Sigmoid colon (tissue), 6 donors: ENCODE measurements at regions not wholly inside any gene's neighbourhood (a gene's known extent, or its start where the extent isn't known, plus 50 kb on each side); places are given as distances from the start of the nearest gene placed in this dataset.

Experiments
- DNase-seq: peaks from one replicate; pipeline ENCODE4 v3.0.0-alpha.2; 2019
- H3K27ac ChIP-seq, 4 donors: fragments of 200-600 bp; sonication (generic); one replicate each; pipeline ENCODE4 v1.5.1; 2016 to 2019; ENCODE audit warnings: mild to moderate bottlenecking in 1 of 4
- H3K27me3 ChIP-seq, 3 donors: fragments of 200-600 bp; sonication (generic); one replicate each; pipeline ENCODE4 v1.5.1; 2019; ENCODE audit warnings: mild to moderate bottlenecking in 1 of 3
- H3K36me3 ChIP-seq, 4 donors: fragments of 200-600 bp; sonication (generic); one replicate each; pipeline ENCODE4 v1.5.1; 2016 to 2019
- H3K4me1 ChIP-seq, 4 donors: fragments of 200-600 bp; sonication (generic); one replicate each; pipeline ENCODE4 v1.5.1; 2017 to 2019
- H3K4me3 ChIP-seq, 4 donors: fragments of 200-600 bp; sonication (generic); one replicate each; pipeline ENCODE4 v1.5.1; 2017 to 2019; ENCODE audit warnings: mild to moderate bottlenecking in 2 of 4, moderate library complexity in 1 of 4
- H3K9me3 ChIP-seq, 4 donors: fragments of 200-600 bp in 3 of 4; sonication (generic) in 3 of 4; one replicate each; pipeline versions ENCODE4 v1.5.1 to v1.6.1; 2013 to 2019
- CTCF ChIP-seq, 4 experiments: fragments of 450-650 bp in 3 of 4; fragments of 200-600 bp in 1 of 4; IDR thresholded peaks; one replicate each; pipeline ENCODE4 v1.5.1; 2016 to 2019; ENCODE audit warnings: antibody characterized with exemption in 4 of 4, mild to moderate bottlenecking in 3 of 4, moderate library complexity in 2 of 4
- EP300 ChIP-seq, 4 donors: sonication (generic); formaldehyde crosslinking; IDR thresholded peaks; one replicate each; pipeline ENCODE4 v1.6.1; 2017; ENCODE audit warnings: antibody characterized with exemption in 4 of 4
- POLR2A ChIP-seq, 2 donors: fragments of 450-650 bp; IDR thresholded peaks; one replicate each; pipeline ENCODE4 v1.6.1; 2016; ENCODE audit warnings: antibody characterized with exemption in 2 of 2, mild to moderate bottlenecking in 2 of 2, moderate library complexity in 2 of 2
- POLR2AphosphoS5 ChIP-seq, 4 donors: sonication (generic); formaldehyde crosslinking; IDR thresholded peaks; one replicate each; pipeline ENCODE4 v1.6.1; 2017; ENCODE audit warnings: antibody characterized with exemption in 4 of 4
- WGBS, 2 donors: extraction: QIAGEN DNeasy Blood & Tissue Kit; methylation state at CpG; one replicate each; pipeline ENCODE4 v1.1.7; 2013; 5-methylcytosine and 5-hydroxymethylcytosine counted together
- intact Hi-C: fragments of 100-400 bp; cut with DNase I; formaldehyde crosslinking; loops from one replicate; pipeline ENCODE4 v1.15.1; 2023
- donor health status: healthy with polysubstance abuse.
- donor health status: healthy.

GRCh38 chr7:22578007-22578733, 78.2 kb upstream of the STEAP1B start:
- peak overlapping the region; percentile 43 to 79 (median 74) for H3K27ac ChIP-seq
- no peaks in the 10 kb centered on the region for H3K9me3 ChIP-seq
- H3K36me3 ChIP-seq = no peaks in the 10 kb centered on the region
- peaks cover 0 to 44% (median 23%) of the 10 kb centered on the region in 4 donors for H3K4me1 ChIP-seq
- intact Hi-C loops = loop anchor here (5.0 kb wide), 1 partner anchor 149 kb away; the partner anchor contains the start of gene IL6
- WGBS, 2 donors = 36 to 47% methylated on average over 5 of the region's 5 CpGs
- no peak for DNase-seq
- TF ChIP-seq EP300 (IDR thresholded peaks at IDR 0.05) (no peak), CTCF (IDR thresholded peaks at IDR 0.05) (no peak), POLR2A (IDR thresholded peaks at IDR 0.05) (no peak)
- H3K4me3 ChIP-seq = no peak overlapping the region
- no peaks in the 10 kb centered on the region for H3K27me3 ChIP-seq

- no peaks in the 10 kb centered on the region for H3K36me3 ChIP-seq
- H3K27ac ChIP-seq = peak overlapping the region; percentile 53 to 79 (median 74)
- intact Hi-C loops = loop anchor here (5.0 kb wide), 1 partner anchor 150 kb away; the partner anchor contains the start of gene IL6
- H3K4me3 ChIP-seq = no peak overlapping the region
- TF ChIP-seq CTCF (IDR thresholded peaks at IDR 0.05) (no peak), EP300 (IDR thresholded peaks at IDR 0.05) (peak in 2 of 4 donors; percentile 61 to 68), POLR2AphosphoS5 (IDR thresholded peaks at IDR 0.05) (peak in 3 of 4 donors; percentile 73 to 88 (median 73))
- H3K4me1 ChIP-seq = peaks cover 0 to 37% (median 20%) of the 10 kb centered on the region in 4 donors
- H3K27me3 ChIP-seq = no peaks in the 10 kb centered on the region
- peak; percentile 79 for DNase-seq
- no peaks in the 10 kb centered on the region for H3K9me3 ChIP-seq
- 10 to 22% methylated on average over 6 of the region's 6 CpGs for WGBS, 2 donors
Observed at GRCh38 chr7:22577470-22578001, 77.5 kb upstream of the STEAP1B start.

DNA sequence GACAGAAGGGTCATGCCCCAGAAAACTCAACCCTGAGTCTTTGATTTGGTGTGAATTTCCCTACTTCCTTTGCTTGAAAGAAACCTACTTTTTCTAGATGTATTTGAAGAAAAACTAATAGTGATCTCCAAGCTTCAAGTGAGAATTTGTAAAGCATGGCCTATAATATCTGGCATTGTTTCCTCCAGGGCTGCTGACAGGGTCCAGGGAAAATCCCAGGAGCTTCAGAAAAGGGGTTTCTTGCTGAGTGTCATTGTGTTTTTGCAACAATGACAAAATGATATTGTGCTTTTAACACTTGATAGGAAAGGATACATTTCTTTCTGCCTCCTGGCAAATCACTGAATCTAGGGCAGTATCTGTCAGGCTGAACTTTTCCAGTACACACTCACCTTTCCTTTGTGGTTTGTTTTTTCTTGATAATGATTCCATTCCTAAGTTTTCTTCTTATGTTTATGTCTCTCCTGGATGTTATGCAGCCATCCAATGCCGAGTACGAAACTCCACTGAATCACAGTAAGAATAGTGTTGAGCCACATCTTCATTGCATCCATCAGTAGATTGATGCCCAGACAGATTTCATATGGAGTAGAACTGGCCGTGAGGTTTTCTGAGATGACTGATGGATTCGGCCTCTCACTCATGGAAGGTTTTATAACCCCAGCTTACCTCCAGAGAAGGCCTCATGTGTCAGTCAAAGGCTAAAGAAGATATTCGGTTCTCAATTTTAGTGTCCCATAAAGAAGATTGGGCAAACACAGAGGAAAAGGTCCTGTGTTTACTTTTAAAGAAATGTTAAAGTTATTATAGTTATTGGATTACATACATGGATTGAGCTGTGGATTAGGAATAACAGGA, 76.9 kb upstream of the STEAP1B start:
- Histone ChIP-seq H3K27ac (peak overlapping the region; percentile 53 to 79 (median 74)), H3K9me3 (no peaks in the 10 kb centered on the region), H3K27me3 (no peaks in the 10 kb centered on the region), H3K4me3 (no peak overlapping the region), H3K4me1 (peaks cover 0 to 37% (median 20%) of the 10 kb centered on the region in 4 donors), H3K36me3 (no peaks in the 10 kb centered on the region)
- DNase-seq = no peak
- intact Hi-C loops = loop anchor here (5.0 kb wide), 1 partner anchor 150 kb away; the partner anchor contains the start of gene IL6
- 25 to 63% methylated on average over 5 of the region's 5 CpGs for WGBS, 2 donors
- TF ChIP-seq EP300 (IDR thresholded peaks at IDR 0.05) (no peak), CTCF (IDR thresholded peaks at IDR 0.05) (no peak), POLR2AphosphoS5 (IDR thresholded peaks at IDR 0.05) (no peak), POLR2A (IDR thresholded peaks at IDR 0.05) (no peak)

DNA sequence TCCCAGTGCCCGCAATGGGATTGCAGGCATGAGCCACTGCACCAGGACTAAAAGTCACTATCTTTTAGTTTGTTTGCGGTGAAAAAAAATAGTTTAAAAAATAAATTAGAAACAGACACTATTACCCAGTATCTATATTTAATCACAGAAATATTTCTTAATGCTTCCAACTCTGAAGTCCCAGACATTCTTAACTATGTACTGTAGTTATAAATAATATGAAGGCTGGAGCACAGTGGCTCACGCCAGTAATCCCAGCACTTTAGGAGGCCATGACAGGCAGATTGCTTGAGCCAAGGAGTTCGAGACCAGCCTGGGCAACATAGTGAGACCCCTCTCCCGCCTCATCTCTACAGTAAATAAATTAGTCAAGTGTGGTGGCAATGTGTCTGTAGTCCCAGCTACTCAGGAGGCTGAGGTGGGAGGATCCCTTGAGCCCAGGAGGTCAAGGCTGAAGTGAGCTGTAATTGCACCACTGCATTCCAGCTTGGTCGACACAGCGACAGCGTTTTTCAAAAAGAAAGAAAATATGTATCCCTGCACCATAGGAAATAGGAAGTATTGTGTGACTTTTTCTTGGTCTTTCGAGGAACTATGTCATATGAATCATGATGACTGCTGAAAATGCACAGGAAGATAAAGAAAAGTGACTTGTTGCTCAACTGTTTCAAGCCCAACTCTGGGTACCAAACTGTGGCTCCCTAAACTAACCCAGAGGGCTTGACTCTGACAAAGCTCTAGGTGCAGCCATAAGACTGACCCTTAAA, 74.9 kb upstream of the STEAP1B start:
- Histone ChIP-seq H3K27ac (no peak overlapping the region), H3K4me1 (peaks cover 0 to 37% (median 20%) of the 10 kb centered on the region in 4 donors), H3K27me3 (no peaks in the 10 kb centered on the region), H3K36me3 (no peaks in the 10 kb centered on the region), H3K9me3 (no peaks in the 10 kb centered on the region), H3K4me3 (no peak overlapping the region)
- intact Hi-C loops = loop anchor here (5.0 kb wide), 1 partner anchor 152 kb away; the partner anchor contains the start of gene IL6
- TF ChIP-seq CTCF (IDR thresholded peaks at IDR 0.05) = no peak
- TF ChIP-seq EP300 (IDR thresholded peaks at IDR 0.05) = no peak
- TF ChIP-seq POLR2A (IDR thresholded peaks at IDR 0.05) = no peak
- no peak for TF ChIP-seq POLR2AphosphoS5 (IDR thresholded peaks at IDR 0.05)
- whole genome bisulfite sequencing, 2 donors = 73 to 84% methylated on average over 9 of the region's 9 CpGs
- no peak for DNase-seq
